GM21515 (cell line): ENCODE measurements at regions not wholly inside any gene's neighbourhood (a gene's known extent, or its start where the extent isn't known, plus 50 kb on each side); places are given as distances from the start of the nearest gene placed in this dataset.
A peak's percentile ranks its signal among the peaks of the same experiment; 100 is the strongest.

Source experiments
- ATAC-seq: cut with Tn5 transposase; IDR thresholded peaks from one replicate; pipeline ENCODE4 v1.9.1; 2021; ENCODE audit not compliant: unreplicated experiment

DNA sequence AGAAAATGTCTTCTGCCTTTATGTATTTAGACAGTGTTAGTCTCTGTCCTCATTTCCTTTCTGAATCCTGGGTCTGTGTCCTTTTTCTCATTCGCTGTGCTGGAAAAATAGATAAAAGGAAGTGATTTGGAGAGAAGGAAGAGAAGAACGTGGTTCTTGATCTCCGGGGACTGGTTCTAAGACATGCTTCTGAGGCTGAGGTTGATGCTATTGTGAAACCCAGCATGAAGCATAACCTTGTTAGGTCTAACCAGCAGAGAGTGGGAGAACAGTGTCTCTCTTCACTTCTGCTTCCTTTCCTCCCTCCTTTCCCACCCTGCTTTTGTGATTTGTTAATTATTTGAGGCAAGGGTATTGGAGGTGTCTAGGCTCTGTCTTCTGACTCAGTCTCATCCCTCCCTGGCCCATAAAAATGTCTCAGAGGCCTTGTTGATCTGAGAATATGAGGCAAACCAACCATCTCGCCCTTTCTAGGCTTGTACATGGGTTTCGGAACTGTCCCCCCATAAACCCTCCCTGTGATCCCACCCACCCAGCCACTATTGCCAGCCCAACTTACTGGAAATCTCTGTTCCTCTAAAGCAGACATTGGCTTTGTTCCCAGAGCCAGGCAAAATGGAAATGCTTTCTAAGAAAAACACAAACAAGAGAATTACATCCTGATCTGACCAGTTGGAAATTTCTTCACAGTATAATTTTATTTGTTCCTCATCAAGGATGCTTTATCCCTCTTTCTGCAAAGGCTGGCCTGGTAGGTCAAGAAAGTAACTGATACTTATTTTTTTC lies 360.6 kb upstream of the TNP1 start:
- no peak for ATAC-seq

DNA sequence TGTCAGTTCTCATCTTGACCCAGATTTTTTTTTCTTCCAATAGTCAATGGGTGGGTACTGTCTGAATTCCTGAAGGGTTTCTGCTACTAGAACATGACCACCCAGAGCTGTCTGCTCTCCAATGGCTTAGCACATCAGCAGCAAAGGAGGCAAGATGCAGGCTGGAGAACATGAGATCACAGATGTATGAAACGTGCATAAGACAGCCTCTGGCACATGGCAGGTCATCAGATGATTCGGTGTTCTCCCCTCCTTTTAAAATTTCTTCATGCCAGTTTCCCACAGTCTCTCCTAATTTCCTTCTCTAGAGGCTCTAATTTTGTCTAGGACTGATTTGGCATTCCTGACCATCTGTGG lies 359.3 kb upstream of the TNP1 start:
- no peak for ATAC-seq

DNA sequence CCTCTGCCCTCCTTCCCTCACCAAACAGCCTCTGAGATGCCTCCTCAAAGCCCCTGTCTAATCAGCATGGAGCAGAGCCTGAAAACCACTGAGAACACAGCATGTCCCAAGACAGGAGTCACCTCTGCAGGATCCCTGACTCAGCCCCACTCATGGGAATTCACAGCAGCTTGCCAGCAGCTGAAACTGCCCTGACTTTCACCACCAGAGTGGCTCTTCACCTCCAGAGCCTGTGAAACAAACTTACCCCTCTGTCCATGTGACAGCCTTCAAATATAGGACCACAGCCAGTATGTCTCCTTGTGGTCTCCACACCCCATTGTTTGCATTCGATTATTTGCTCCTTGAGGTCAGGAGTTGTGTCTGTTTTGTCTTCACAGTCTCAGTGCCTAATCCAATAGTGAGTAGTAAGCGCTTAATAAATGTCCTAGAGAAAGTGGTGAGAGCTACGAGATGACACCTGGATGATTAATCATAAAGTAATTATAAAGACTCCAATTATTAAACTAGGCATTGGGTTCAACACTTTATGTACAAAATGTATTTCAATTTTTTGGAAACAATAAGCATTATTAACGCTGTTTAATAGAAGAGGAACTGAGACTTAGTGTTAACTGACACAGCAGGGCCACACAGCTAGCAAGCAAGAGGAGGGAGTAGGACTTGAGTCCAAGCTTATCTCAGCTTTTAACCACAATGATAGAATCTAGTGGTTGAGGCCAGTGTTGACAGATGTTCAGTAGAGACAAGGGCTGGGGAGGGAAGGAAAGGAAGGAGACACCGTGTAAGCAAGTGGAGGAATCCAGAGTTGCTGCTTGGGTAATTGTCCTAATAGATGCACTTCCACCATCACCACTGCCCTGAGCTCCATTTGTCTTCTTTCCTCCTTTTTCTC lies 358.7 kb upstream of the TNP1 start:
- peak; percentile 72 for ATAC-seq

DNA sequence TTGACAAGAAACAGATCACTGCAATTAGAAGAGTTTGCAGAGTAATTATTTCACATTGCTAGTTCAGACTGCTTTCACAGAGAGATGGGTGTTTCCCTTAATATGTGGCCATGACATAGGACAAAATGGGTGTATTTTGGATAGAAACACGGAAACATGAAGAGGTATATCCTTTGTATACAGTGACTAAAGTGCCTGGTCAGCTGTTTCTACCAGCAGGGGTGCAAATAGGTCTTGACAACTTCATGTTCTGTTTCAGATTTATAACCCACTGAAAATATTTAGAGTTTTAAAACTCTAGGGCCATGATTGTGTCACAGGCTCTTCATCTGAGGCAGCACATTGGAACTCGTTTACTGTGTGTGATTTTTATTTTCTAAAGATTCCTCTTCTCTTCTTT lies 357.1 kb upstream of the TNP1 start:
- no peak for ATAC-seq

DNA sequence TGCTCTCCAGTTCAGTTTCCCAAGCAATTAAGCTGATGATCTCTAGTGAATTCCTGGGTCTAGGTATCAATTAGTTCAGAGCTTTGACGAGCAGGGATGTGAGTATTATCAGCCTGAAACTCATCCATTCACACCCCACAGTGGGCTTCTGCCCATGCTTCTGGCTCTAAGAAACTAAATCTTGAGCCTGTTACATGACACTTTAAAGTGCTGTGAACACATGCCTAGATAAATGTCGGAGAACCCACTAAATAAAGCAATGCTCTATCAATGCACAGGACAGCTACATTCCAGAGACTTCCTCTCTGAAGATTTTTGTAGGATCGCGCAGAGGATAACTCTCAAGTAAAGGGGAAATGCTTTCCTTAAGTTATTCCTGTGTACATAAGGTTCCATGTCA lies 356.5 kb upstream of the TNP1 start:
- ATAC-seq, result no peak

DNA sequence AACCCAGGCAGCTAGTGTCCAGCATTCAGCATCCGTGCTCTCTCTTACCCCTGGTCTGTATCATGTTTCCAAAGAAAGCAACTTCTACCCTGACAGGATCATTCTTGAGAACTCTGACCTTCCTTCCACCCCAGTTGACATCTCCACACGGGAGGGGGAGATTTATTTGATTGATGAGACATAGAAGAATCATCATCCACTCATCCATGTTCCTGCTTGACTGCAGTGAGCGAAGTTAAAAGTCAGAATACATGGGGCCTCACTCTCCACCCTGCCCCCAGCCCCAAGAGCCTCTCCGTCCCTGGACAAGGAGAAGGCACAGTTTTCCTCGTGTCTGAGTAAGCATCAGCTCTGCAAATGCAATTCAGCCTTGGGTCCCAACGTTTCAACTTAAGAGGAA lies 356.0 kb upstream of the TNP1 start:
- no peak for ATAC-seq

DNA sequence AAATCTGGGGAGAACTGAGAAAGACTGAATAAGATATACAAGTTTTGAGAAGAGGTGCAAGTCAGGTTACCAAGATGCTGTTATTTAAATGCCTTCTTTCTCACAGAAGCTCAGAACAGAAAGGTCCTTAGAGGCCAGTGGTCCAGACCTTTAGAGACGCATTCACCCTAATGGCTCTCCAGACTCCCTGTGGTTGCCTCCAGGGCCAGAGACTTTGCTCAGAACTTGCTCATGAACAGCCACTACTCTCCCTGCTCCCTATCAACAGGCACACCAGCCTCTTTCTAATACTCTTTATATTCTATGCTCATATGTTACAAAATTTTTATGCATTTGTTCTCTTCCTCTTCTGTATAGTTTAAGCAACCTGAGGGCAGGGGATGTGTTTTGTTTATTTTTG lies 349.0 kb upstream of the TNP1 start:
- no peak for ATAC-seq

DNA sequence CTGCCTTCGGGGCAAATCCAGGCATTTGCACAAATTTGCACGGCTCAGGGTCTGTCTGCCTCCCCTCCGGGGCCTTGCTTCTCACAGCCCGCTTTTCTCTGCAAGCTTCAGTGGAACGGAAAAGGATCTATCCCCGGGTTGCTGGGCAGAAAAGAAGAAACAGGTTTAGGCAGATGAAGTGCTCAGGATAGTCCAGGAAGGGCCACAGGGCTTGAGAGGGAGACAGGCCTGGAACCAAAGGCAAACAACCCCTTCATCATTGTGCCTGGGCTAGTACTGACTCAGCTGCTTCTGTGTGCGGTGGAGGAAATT lies 347.8 kb upstream of the TNP1 start:
- ATAC-seq, result no peak

DNA sequence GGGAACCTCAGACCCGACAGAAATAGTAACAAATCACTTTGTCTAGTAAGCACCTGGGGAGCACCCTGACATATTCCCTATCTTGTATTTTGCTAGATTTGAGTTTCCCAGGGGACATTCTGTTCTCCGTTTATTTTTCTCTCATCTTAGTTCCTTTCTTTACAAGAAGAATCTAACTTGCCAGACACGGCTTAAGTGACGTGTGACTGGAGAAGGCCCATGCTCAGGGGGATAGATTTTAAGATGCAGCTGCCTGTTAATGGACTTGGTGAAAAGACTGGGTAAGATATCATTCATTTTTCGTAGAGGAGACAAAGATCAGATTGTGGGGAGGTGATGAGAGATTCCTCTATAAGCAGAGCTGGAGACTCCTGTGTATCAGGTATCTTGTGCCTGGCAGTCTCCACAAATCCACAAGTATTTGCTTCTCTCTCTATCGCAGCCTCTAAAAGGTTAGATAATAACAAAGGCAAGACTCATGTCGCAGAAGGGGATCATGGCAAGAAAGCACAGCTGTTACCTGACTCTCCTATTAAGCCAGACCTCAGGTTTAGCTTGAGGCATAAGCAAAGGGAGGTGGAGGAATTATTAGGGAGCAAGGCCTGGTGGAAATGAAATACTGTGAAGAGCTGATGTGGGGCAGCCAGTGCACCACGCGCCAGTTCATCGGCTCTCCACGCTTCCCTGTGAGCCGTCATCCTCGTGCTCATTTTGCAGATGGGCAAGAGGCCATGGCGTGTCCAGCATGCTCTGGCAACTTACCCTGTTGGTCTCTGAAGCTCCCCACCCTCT lies 347.2 kb upstream of the TNP1 start:
- ATAC-seq, result no peak

DNA sequence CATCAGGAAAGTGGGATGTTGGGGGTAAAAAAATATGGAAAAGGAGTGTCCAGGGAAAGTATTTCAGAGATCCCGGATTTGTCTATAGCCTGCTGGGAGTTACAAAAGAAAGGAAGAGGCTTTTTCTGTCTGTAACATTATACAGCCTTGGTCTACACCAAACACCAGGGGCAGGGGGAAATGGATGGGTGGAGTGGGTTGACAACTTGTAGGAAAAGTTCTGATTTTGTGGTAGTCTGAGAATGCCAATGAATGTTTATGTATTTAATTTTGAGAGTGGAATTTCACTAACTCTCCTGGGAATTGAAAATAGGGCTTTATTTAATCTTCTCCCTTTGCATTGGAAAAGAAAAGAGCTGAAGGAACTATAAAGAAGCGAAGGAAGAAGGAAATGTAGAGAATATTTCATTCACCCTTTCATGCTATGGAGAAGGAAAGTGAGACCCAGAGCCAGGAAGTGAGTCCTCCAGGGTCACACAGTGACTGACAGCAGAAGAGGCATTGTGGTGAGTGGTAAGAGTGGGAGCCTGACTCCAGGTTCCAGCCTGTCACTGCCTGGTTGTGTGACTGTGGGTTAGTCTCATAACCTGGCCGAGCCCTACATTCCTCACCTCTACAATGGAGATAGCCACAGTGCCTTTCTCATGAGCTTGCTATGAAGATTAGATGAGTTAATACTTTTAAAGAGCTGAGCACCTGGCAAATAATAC lies 346.3 kb upstream of the TNP1 start:
- ATAC-seq, result no peak

DNA sequence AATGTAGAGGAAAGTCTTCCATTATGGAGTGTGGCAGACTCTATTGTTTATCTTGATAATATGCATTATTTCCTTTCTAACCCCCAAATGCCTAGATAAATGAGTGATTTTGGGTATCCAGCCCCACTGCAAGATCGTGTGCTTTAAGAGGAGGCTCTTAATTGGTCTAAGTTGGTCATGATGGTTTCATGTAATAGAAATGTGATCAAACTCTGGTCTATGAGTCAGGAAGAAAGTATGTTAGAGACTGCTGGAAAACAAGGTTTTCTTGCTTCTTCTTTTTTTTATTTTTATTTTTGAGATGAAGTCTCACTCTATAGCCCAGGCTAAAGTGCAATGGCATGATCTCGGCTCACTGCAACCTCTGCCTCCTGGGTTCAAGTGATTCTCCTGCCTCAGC lies 344.5 kb upstream of the TNP1 start:
- no peak for ATAC-seq

DNA sequence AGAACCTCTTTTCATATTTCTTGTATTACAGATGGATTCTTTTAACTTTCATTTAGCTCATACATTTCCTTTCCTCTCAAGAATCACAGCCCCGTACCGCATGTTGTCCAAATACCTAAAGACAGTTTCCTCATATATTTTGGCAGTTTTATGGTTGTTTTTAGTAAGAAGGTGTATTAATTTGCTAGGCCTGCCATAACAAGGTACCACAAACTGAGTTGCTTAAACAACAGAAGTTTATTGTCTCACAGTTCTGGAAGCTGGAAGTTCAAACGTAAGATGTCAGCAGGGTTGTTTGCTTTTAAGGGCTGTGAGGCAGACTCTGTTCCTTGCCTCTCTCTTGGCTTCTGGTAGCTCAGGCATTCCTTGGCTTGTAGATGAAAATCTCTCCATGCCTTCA lies 343.2 kb upstream of the TNP1 start:
- no peak for ATAC-seq

DNA sequence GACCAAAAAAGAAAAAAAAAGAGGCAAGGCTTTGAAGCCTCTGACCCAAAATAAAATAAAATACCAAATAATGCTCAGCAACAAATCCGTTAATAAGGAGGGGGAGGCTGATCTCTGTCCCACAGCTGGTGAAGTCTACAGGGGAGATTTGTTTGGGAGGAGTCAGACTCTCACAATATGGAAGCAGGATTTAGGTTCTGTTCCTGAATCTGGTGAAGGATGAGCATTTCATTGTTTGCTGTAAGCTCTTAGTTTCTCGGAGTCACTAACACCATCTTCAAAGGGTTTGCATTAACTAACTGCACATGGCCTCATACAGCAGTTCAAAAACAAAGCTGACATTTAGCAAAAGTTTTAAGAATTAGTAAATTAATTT lies 339.4 kb upstream of the TNP1 start:
- no peak for ATAC-seq

DNA sequence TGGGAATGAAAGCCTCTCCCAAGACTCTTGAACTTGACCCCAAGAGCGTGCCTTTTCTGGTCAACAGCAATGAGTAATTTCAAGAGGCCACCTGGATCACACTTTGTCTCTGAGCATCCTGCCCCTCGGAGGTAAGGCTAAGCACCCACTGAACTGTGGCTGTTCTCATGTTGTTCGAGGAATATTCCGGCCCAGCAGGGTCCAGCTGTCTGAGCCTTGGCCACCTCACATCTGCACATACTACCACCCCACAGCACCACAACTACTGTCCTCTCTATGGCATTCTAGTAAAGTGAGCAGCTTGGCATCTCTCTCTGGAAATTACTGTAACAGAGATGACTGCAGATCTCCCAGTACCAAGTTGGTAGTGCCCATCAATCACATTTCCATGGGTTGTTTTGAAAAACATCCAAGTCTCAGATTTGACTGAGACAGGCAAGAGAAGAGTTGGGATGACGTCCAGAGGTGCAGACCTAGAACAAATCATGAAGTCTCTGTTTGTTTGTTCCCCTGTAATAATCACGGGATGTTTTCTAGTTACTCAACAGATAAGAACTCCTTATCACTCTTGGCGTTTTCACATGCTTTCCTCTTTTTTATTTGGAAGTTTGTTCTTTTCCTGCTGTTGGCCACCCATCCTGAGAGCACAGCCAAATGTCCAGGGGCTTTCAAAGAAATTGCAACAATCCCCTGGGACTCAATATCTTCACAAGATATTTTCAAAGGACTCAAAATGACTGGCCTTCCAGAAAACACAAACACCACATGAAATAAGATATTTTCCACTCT lies 336.0 kb upstream of the TNP1 start:
- no peak for ATAC-seq

DNA sequence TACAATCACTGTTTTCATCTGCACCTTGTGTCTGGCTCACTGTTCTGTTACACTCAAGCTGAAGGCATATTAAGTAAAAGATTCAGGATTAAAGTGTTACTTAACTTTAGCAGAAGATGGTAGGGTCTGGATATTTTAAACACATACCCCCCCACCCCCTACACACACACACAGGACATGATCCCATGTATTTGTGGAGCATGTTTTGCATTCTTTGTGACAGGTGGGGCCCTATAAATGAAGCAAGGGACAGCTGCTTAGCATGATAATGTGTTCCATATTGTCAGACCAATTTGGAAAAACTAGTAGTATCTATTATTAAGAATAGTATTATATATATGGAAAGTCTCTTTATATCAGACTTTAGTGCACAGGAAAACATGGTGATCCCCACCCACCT lies 335.2 kb upstream of the TNP1 start:
- ATAC-seq, result no peak

DNA sequence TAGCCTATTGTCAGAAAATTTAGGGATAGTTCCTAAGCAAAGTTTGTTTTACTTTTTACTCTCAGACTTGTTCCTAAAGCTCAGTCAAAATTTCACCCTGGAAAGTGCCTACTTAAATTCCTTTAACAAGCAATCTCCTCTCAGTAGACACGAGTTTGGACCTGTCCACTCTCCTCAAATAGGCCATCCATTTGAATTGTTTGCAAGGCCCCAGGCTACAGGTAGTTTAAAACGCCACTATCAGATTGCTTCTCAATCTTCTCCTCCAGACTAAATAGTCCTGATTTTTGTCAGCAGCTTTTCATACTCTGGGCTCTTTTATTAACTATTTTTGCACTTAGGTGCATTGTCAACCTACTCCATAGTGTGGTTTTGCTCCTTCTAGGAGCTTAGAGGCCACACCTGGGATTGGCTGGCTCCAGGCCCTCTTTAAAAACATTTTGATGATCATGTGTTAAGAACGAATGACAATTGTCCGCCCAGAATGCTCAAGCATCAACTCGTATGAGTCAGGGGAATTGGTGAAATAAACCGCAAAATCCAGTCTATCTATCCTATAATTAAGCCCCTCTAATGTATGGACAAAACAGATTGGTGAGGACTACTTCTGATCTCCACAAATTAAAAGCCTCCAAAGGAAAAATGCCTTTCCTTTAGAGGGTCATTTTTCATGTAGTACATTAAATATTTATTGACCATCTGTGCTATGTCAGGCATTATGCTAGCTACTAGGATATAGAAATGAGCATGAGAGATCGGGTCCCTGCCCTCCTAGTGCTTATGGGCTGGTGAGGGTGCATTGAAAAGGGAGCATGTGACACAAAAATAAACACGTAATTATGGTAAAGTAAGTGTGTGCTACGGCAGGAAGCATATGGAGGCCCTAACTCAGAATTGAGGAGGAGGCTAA lies 333.8 kb upstream of the TNP1 start:
- ATAC-seq, result no peak

DNA sequence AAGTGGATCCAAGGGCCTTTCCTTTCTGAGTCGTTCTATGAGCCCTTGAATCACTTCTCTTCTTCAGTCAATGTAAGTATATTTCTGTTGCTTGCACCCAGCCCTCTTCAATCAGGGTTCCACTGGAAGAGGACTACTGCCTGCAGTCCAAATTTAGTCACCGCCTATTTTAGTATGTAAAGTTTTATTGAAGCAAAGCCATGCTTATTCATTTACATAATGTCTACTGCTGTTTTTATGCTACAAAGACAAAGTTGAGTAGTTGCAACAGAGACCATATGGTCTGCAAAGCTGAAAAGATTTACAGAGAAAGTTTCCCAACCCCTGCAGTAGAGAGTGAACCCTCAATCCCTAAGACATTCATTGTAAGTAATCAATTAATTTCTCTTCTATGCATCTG lies 332.5 kb upstream of the TNP1 start:
- no peak for ATAC-seq

DNA sequence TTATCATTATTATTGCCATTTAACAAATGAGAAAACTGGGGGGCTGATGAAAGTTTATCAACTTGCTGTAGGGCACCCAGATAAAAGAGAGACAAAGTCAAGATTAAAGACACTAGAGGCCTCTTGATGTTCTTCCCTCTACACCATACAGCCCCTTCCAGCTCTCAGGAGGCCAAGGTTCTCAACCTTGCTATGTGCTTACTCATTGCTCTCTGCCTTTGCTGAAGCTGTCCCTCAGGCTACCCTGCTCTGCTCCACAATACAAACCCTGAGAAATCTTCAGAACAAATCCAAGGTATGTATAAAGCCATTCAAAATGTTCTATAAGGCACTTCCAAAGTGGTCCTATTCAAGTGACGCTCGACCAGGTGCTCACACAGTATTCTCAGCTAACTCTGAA lies 329.9 kb upstream of the TNP1 start:
- no peak for ATAC-seq

DNA sequence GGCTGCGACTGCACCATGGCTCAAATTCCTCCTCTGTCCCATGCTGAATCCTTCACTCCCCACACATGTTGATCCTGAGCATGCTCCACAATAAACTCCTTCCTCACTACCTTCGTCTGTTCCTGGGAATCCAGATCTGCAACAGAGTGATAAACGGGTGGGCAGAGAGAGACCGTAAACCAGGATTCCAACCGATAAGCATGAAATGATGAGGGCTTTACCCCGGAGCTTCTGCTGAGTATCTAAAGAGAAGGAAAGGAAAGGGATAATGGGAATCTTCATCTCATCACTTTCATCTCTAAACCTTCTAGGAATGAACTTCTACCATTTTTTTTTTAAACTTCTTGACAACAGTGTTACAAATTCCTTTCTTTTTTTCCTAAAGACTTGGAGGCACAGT lies 329.3 kb upstream of the TNP1 start:
- no peak for ATAC-seq
